Panc1 (cell line): ENCODE measurements at regions not wholly inside any gene's neighbourhood (a gene's known extent, or its start where the extent isn't known, plus 50 kb on each side); places are given as distances from the start of the nearest gene placed in this dataset.
"Not testable (repeated sequence)": the region's sequence is repeated elsewhere in the genome, so short reads cannot be mapped to it uniquely, and the experiment has no call there.

Experiments used
- POLR2AphosphoS5 ChIP-seq: IDR thresholded peaks from 2 replicates; pipeline ENCODE4 v1.6.1; 2012; ENCODE audit warnings: mild to moderate bottlenecking, low read depth, low read length, moderate library complexity
- REST ChIP-seq, 2 experiments: IDR thresholded peaks; 2 replicates each; pipeline ENCODE4 v1.6.1; 2011 to 2012; ENCODE audit warnings: low read depth in 2 of 2, control low read depth in 1 of 2, low read length in 1 of 2, mild to moderate bottlenecking in 1 of 2, moderate library complexity in 1 of 2; ENCODE audit not compliant: insufficient read depth in 1 of 2
- SIN3A ChIP-seq: IDR thresholded peaks from 2 replicates; pipeline ENCODE4 v1.6.1; 2012; ENCODE audit warnings: low read depth, mild to moderate bottlenecking, low read length, moderate library complexity, borderline replicate concordance; ENCODE audit not compliant: insufficient read depth
- TF ChIP-seq, protein P1 (sequence below): fragments of 450-650 bp; IDR thresholded peaks from 2 replicates; pipeline ENCODE4 v1.5.1; 2017; ENCODE audit warnings: mild to moderate bottlenecking

DNA sequence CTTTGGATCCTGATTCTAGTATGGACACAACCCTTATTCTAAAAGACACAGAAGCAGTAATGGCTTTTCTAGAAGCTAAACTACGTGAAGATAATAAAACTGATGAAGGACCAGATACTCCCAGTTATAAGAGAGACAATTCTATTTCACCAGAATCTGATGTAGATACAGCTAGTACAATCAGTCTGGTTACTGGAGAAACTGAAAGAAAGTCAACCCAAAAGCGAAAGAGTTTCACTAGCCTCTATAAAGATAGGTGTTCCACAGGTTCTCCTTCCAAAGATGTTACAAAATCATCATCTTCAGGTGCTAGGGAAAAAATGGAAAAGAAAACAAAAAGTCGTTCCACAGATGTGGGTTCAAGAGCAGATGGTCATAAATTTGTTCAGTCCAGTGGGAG lies 161.5 kb upstream of the PRSS12 start:
- not testable (repeated sequence) for TF ChIP-seq POLR2AphosphoS5; SIN3A; REST (IDR thresholded peaks at IDR 0.05; ENCODE audit: insufficient read depth in 1 of 2, low read depth in 2 of 2, low read length in 1 of 2)
- TF ChIP-seq, protein P1, sequence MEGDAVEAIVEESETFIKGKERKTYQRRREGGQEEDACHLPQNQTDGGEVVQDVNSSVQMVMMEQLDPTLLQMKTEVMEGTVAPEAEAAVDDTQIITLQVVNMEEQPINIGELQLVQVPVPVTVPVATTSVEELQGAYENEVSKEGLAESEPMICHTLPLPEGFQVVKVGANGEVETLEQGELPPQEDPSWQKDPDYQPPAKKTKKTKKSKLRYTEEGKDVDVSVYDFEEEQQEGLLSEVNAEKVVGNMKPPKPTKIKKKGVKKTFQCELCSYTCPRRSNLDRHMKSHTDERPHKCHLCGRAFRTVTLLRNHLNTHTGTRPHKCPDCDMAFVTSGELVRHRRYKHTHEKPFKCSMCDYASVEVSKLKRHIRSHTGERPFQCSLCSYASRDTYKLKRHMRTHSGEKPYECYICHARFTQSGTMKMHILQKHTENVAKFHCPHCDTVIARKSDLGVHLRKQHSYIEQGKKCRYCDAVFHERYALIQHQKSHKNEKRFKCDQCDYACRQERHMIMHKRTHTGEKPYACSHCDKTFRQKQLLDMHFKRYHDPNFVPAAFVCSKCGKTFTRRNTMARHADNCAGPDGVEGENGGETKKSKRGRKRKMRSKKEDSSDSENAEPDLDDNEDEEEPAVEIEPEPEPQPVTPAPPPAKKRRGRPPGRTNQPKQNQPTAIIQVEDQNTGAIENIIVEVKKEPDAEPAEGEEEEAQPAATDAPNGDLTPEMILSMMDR: not testable (repeated sequence)
